IPS-NIHi7 (cell line): ENCODE measurements at regions not wholly inside any gene's neighbourhood (a gene's known extent, or its start where the extent isn't known, plus 50 kb on each side); places are given as distances from the start of the nearest gene placed in this dataset.
A peak's percentile ranks its signal among the peaks of the same experiment; 100 is the strongest.

ENCODE experiments used
- DNase-seq: peaks from one replicate; pipeline ENCODE4 v3.0.0; 2012; ENCODE audit warnings: mixed read lengths; ENCODE audit errors: extremely low spot score

DNA sequence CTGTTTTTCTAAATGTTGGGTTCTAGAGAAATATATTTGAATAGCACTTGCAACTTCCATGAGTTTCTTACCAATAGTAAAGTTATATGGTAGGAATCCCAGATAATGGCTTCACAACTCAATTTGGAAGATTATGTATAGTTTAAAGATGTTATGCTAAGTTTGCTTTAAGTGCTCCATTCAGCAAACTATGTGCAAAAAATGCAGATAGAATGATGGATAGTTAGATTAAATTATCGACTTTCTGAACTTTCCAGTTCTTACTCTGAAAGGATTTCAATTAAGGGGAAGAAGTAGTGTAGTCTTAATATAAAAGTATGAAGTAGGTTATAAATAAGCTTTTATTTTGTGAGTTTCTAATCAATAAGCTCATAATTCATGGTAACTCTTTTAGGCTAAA lies 60.7 kb upstream of the NFKB1 start:
- no peak for DNase-seq

DNA sequence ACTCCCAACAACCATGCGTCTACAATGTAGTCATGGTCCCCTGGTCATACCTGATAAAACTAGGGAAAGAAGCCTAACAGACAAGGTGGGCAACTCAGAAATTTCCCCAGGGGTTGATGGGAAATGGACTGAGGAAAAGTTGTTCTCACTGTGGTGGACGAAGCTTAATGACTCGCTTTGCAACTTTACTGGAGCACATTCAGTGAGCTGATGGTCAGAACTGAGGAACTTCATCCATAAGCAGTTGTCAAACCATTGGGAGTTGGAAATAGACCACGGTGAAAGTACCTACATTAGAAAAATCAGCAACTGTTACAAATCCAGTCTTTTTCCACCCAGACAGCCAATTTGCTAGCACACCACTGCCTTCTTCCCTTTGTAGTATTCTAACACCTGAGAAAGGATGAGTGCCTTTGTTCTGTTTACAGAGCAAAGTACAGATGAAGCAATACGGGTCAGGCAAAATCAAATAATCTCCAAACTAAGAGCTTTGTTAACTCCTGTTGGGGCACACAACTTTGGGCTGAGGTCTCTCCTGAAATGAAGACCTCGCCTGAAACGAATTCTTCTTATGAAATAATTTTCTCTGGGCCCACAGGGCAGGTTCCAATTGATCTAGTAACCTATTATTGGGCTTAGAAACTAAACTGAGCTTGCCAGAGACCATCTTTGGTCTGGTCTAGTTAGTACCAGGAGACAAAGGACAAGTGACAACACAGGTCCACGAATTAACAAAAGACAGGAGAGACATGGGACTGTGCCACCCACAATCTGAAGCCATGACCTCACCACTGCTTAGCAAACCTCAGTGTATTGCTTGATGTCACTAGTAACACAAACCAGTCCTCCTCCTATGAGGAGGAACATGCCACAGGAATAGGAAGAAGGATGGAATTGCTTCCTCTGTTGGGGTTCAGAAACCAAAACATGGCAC lies 58.9 kb upstream of the NFKB1 start:
- no peak for DNase-seq

DNA sequence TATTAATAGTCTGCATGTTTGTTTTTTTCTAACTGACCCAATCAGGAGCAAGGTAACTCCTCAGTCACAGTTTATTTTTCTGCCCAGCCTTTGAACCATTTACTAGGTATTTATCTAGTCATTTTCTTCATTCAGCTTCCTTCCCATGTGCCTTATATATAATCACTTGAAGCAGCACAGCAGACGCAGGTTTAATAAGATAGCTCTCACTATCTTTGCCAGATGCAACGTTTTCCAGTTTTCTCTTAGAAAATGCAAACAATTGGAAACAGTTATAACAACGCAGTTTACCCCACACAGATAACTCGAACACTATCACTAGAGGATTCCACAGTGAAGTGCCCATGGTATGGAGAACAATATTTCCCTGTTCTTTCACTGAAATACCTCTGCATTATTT lies 56.4 kb upstream of the NFKB1 start:
- no peak for DNase-seq

DNA sequence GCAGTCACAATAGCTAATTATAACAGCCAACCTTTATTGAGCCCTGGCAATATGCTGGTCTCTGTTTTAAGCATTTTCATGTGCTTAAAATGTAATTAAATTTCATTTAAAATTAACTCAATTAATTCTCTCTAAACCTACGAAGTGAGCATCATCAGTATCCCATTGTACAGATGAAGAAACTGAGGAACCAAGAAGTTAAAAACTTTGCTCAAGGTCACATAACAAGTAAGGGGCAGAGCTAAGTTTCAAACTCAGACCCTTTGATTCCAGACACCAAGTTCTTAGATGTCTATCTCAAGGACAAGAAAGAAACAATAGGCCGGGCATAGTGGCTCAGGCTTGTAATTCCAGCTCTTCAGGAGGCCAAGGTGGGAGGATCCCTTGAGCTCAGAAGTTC lies 55.9 kb upstream of the NFKB1 start:
- DNase-seq, result no peak

DNA sequence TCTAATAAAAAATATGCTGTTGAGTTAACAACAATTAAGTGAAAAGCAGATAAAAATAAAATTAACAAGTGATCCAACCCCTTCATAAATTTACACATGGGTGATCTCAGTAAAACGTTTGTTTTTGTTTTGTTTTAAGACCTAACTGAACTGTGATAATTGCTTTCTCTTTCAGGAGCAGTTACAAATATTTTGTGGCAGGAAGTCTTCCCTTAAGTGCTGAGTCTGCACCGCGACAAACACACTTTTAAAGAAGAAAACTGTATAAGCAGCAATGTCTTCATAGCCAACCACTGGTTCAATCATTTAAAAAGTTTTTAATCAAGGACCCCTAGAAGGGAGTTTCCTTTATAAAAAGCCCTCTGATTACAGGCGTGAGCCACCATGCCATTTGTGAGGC lies 53.7 kb upstream of the NFKB1 start:
- no peak for DNase-seq

DNA sequence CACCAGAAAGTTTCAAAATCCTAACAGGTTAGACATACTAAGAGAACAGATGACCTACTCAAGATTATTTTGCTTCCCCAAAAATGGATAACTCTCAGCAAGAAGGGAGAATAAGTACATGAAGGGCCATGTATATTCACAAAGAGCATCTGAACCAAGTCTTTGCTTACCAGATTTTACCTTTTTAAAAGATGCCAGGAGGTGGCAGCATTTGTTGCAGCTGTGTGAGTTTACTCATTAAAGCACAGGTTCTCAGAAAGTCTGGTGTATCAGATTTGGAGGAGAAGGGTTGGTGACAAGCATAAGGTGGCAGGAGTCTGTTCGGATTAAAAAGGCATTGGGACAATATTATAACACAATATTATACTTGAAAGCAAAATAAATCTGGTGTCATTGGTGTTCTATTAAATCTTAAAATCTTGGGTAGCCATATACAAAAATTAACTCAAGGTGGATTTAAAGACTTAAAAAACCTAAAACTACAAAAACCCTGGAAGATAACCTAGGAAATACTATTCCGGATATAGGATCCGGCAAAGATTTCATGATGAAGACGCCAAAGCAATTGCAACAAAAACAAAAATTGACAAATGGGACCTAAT lies 51.3 kb upstream of the NFKB1 start:
- peak; percentile 59 for DNase-seq

DNA sequence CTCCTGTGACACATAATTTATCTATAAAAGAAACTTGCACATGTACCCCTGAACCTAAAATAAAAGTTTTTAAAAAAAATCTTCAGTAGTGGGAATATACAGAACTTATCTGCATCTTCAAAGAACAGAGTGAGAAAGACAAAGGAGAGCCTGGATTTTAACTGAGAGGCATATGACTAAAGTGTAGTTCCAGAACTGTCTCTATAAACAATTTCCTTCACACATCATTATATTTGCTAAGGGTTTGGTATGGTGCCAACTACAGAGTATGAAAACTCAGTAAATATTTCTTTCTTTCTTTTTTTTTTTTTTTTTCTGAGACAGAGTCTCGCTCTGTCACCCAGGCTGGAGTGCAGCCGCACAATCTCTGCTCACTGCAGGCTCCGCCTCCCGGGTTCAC lies 49.9 kb upstream of the NFKB1 start:
- no peak for DNase-seq
